BJ (cell line): ENCODE measurements at regions not wholly inside any gene's neighbourhood (a gene's known extent, or its start where the extent isn't known, plus 50 kb on each side); places are given as distances from the start of the nearest gene placed in this dataset.

Experiments
- CTCF ChIA-PET: fragments of 350-600 bp; formaldehyde crosslinking; extraction: SDS; loops from one replicate; lab custom pipeline; 2021; ENCODE audit warnings: antibody characterized with exemption, inconsistent platforms; lab: Yijun Ruan, JAX
- POLR2A ChIA-PET: fragments of 300-600 bp; sonication (Branson Sonifier 250); formaldehyde crosslinking; extraction: SDS; loops from one replicate; lab custom pipeline; 2021; ENCODE audit warnings: antibody characterized with exemption; lab: Charles Lee
- DNase-seq: peaks from one replicate; pipeline ENCODE4 v3.0.0-alpha.2; 2011; ENCODE audit warnings: low read depth
- H3K27me3 ChIP-seq: 2 replicates; pipeline ENCODE4 v1.6.0; 2011; ENCODE audit warnings: low read length; ENCODE audit not compliant: control insufficient read depth, insufficient read depth
- H3K36me3 ChIP-seq: 2 replicates; pipeline ENCODE4 v1.5.1; 2011; ENCODE audit warnings: low read length; ENCODE audit not compliant: control insufficient read depth, insufficient read depth
- H3K4me3 ChIP-seq: 2 replicates; pipeline ENCODE4 v1.5.1; 2011; ENCODE audit warnings: low read depth, mild to moderate bottlenecking, control low read depth, low read length
- CTCF ChIP-seq: IDR thresholded peaks from 2 replicates; pipeline ENCODE4 v1.5.1; 2011; ENCODE audit warnings: low read depth, mild to moderate bottlenecking, control low read depth, inconsistent platforms, low read length, moderate library complexity; ENCODE audit not compliant: insufficient read depth

- ChIA-PET POLR2A (no interaction called here), CTCF (no interaction called here)
- Histone ChIP-seq H3K36me3 (no peaks in the 10 kb centered on the region), H3K4me3 (no peak overlapping the region), H3K27me3 (no peaks in the 10 kb centered on the region)
- DNase-seq, result no peak
- TF ChIP-seq CTCF, result no peak
Observed at GRCh38 chr7:41446606-41447449, 256.1 kb downstream of the INHBA start.

- Histone ChIP-seq H3K27me3 (no peaks in the 10 kb centered on the region), H3K36me3 (no peaks in the 10 kb centered on the region), H3K4me3 (no peak overlapping the region)
- POLR2A ChIA-PET, result no interaction called here
- CTCF ChIA-PET, result no interaction called here
- DNase-seq, result no peak
- TF ChIP-seq CTCF, result no peak
Observed at GRCh38 chr7:41445946-41446345, 256.9 kb downstream of the INHBA start.

GRCh38 chr7:41445432-41445831 lies 257.5 kb downstream of the INHBA start:
- ChIA-PET CTCF (no interaction called here), POLR2A (no interaction called here)
- Histone ChIP-seq H3K27me3 (no peaks in the 10 kb centered on the region), H3K36me3 (no peaks in the 10 kb centered on the region), H3K4me3 (no peak overlapping the region)
- TF ChIP-seq CTCF, result no peak
- no peak for DNase-seq

GRCh38 chr7:41439515-41439879 lies 263.4 kb downstream of the INHBA start:
- DNase-seq, result no peak
- ChIA-PET POLR2A (no interaction called here), CTCF (interaction anchor here (0.7 kb wide), 1 partner anchor 392 kb away, joined by 3 read pairs; no protein-coding TSS in a partner anchor)
- H3K4me3 ChIP-seq, result no peak overlapping the region
- no peak for TF ChIP-seq CTCF
- no peaks in the 10 kb centered on the region for H3K36me3 ChIP-seq
- H3K27me3 ChIP-seq, result no peaks in the 10 kb centered on the region

- Histone ChIP-seq H3K4me3 (no peak overlapping the region), H3K27me3 (no peaks in the 10 kb centered on the region), H3K36me3 (no peaks in the 10 kb centered on the region)
- no peak for DNase-seq
- TF ChIP-seq CTCF, result no peak
- POLR2A ChIA-PET, result no interaction called here
- CTCF ChIA-PET, result interaction anchor here (1.3 kb wide), 1 partner anchor 61 kb away, joined by 3 read pairs; no protein-coding TSS in a partner anchor
Observed at GRCh38 chr7:41438705-41439514, 264.0 kb downstream of the INHBA start.
